Frontal cortex (tissue), 3 donors: ENCODE measurements at regions not wholly inside any gene's neighbourhood (a gene's known extent, or its start where the extent isn't known, plus 50 kb on each side); places are given as distances from the start of the nearest gene placed in this dataset.
"Not testable (repeated sequence)": the region's sequence is repeated elsewhere in the genome, so short reads cannot be mapped to it uniquely, and the experiment has no call there.

Experiments used
- DNase-seq, 2 donors: peaks; one replicate each; pipeline ENCODE4 v3.0.0; 2012; ENCODE audit warnings: low spot score in 2 of 2
- FAIRE-seq: peaks from 2 replicates; lab custom pipeline; 2012; peaks lifted over from hg19 to GRCh38; lab: Jason Lieb, UNC
- donor health status: control.
- donor health status: control.
- donor health status: control.

DNA sequence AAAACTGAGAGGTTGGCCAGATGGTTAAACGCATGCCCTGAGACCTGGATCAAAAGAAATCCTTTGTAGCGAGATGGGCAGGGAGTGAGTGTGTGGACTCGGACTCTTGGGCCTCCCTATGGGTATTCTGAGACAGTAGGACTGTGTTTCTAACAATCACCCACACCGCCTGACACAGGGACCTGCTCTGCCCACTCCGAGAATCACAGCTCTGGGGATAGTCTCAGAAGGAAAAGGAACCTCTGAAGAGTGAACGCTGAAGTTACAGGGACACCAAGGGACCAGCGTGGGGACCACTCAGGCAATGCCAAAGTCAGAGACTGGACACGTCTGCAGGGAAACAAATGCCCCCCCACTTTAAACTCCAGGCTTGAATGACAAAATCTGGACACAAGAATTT is 242.1 kb upstream of the TCERG1L start:
- no peak for DNase-seq
- FAIRE-seq: no peak

DNA sequence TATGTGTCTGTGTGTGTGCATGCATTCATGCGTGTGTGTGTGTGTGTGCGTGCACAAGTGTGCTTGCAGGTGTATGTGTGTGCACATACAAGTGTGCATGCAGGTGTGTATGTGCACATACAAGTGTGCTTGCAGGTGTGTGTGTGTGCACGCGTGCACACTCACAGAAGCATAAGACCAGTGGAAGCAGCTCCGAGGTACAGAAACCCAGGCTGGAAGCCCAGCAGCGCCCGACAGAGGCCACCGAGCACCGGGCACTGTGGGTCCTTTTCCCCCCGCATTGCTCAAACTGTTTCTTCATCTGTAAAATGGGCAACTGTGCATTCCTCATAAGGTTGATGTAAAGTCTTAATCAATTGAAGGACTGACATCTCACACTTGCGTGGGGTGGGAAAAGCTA is 243.3 kb upstream of the TCERG1L start:
- FAIRE-seq: no peak
- DNase-seq: no peak

DNA sequence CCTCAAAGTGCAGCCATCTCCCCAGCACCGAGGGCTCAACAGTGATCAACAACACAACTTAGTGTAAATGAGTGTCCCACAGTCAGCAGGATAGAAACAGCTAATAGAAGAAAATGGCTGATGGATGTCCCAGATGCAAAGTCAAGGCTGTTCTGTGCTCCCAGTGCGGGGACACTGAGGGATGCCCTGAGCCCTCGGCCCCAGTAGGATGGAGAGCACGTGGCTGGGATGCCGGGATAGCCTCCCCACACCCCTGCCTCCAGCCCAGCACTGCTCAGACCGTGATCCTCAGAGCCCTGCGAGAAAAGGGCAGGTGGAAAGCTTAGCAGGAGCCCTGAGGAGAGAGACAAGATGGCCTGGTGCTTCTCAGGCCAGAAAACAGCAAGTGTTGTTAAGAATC is 243.9 kb upstream of the TCERG1L start:
- no peak for FAIRE-seq

DNA sequence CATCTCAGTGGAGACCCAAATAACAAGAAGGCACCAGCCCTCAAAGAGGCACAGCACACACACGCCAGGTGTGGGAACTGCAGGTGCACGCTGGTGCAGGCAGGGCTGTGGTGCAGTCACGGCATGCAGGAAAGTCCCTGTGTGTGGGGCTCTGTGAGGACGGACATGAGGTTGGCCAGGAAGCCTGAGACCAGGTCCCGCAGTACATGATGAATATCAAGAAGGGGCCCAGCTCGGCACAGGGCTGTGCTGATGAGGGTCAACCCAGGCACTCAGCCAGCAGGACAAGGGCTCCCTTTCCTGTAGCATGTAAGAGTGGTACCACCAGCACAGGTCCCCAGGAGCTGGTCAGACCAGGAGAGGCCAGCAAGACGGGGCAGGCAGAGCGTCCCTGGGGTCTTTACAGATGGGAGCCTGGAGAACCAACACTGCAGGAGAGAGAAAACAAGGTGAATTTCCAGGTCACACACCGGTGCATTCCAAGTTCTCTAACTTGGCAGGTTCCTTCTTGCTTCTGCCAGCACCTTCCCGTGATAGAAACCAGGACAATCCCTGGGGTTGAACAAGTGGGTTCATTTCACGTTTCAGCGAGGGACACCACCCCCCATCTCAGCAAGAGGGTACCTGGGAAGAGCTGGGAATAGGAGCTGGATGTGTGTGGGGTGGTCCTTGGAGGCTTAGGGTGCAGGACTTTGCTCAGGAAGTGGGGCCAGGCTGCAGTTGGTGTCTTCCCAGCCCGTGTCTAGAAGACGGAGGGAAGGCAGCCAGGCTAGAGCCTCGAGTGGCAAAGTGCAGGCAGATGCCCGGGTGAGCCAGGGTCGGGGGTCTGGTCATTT is 244.8 kb upstream of the TCERG1L start:
- DNase-seq (no peak), FAIRE-seq (no peak)

More for the DNA sequence above, 243.9 kb upstream of the TCERG1L start:
- DNase-seq: no peak

DNA sequence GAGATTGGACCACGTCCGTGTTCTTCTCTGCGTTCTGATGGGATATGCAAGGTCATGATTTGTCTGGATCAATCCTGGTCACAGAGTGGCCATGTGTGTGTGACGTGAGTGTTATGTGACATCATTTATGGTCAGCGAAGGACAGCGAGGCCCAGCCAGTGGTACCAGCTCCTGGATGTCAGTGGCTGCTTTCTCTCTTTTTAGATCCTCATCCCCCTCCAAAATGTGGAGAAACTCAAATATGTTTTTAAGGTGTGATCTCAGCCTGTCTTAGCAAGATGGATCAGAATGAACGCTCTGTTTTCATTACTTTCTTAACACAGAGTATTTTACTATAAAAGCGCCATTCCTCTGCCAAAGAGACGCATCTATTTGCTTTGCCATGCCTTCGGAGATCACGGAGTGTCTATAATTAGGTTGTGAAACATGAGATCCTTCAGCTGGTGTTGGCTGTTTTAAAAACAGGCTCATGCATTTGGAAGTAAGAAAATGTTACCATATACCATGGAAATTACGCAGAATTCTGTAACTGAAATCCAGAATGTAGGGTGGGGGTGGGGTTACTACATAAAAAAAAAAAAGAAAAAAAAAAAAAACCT is 245.5 kb upstream of the TCERG1L start:
- FAIRE-seq (no peak), DNase-seq (no peak)

DNA sequence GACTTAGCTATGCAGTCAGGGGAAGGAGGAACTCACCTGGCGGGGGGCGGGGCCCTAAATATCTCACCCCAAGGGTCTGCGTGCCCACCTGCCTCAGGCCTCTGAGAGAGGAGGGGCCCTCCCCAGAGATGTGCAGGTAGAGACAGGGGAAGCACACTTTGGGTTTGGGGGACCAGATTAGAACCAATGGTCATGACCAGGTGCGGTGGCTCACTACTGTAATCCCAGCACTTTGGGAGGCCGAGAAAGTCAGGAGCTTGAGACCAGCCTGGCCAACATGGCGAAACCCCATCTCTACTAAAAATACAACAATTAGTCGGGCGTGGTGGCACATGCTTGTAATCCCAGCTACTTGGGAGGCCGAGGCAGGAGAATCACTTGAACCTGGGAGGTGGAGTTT is 246.4 kb upstream of the TCERG1L start:
- not testable (repeated sequence) for FAIRE-seq

DNA sequence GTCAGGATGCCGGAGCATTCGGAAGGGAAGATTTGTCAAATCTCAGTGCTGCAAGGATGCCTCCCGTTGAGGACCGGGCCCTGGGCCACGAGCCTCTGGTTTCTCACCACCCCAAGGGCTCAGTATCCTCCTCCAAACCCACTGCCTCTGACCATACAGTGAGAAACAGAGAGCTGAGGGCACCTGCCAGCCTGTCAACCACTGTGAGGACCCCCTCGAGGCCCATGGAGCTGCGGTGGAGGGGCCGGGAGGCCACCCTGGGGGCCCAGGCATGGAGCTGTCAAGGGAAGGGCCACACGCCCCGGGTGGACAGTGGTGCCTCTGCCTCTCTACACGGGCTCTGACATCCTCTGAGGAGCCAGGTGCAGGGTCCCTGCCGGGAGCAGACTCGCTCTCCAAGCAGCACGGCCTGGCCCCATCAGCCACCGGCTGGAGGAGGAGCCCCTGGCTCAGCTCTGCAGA is 248.0 kb upstream of the TCERG1L start:
- DNase-seq (no peak), FAIRE-seq (no peak)

More for the DNA sequence above, 246.4 kb upstream of the TCERG1L start:
- not testable (repeated sequence) for DNase-seq

DNA sequence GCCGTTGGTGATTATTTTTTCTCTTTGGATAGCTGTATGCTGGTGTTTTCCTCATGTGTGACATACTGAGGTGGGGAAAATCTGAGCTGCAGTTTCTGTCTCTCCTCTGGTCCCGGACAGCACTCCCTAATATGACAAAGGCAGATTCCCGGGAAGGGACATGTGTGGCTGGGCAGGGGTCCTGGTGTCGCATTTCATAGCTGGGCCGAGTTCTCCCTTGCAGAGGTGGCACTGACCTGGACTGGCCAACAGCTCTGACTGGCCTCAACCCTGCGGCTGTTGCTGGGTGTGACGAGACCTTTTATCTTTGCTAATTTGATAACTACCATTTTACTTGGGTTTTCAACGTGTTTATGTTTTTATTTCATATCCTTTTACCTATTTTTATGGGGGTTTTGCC is 248.6 kb upstream of the TCERG1L start:
- FAIRE-seq (no peak), DNase-seq (no peak)

DNA sequence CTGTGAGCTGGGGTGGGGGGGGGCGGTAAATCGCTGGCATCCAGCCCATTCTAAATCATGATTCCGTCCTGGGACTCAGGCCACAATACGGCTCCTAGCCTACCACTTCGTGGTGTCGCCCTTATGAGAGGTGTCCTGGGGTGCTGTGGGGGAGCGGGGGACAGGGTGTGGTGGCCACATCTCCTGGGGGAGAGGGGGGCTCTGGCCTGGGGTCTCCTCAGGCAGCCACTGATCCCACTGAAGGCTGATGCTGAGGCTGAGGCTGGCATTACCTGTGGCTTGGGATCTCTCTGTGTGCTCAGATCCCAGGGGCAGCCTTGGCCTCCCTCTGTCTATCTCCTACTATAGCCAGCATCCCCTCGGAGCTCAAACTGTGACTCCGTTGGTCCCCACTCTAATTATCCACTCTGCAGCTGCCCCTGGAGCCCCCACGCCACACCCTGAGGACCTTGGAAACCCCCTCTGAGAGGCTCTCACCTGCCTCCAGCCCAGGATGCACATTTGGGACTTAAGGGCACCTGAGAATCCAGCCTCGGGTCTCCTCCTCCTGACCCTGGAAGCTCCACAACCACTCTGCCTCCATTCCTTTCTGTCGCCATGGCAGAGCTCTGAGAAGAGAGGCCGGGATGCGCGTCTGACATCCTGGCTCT is 249.3 kb upstream of the TCERG1L start:
- DNase-seq: no peak
- FAIRE-seq: no peak

DNA sequence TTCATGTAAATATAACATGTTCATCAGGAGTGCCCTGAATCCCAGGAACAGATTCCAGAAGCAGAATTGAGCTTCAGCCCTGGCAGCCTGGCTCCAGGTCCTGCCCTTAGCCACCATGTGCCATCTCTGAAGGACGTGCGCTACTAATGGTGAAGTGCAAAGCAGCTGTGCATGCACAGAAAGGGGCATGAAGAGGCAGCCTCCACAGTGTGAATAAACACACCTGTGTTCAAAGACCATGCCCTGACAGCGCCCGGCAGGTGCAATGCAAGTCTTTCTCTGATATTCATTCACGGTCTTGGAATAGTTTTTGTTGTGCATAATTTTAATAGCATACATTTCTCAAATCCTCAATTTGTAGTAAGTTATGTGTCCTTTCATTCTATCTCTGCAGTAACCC is 250.4 kb upstream of the TCERG1L start:
- DNase-seq (no peak), FAIRE-seq (no peak)

DNA sequence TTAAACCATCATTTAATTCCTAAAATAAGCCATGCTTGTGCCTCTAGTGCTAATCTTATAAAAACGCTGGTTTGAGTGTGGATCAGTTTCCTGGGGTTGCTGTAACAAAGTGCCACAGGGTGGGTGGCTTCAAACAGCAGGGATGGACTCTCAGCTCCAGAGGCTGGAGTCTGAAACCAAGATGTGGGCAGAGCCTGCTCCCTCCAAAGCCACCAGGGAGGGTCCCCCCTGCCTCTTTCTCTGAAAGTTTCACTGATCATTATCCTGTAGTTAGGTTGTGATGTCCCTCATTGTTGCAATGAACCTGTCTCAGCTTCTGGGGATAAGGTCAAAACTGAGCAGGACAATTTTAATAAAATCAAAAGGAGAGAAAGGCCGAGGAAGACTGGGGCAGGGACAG is 251.9 kb upstream of the TCERG1L start:
- no peak for FAIRE-seq
- no peak for DNase-seq

DNA sequence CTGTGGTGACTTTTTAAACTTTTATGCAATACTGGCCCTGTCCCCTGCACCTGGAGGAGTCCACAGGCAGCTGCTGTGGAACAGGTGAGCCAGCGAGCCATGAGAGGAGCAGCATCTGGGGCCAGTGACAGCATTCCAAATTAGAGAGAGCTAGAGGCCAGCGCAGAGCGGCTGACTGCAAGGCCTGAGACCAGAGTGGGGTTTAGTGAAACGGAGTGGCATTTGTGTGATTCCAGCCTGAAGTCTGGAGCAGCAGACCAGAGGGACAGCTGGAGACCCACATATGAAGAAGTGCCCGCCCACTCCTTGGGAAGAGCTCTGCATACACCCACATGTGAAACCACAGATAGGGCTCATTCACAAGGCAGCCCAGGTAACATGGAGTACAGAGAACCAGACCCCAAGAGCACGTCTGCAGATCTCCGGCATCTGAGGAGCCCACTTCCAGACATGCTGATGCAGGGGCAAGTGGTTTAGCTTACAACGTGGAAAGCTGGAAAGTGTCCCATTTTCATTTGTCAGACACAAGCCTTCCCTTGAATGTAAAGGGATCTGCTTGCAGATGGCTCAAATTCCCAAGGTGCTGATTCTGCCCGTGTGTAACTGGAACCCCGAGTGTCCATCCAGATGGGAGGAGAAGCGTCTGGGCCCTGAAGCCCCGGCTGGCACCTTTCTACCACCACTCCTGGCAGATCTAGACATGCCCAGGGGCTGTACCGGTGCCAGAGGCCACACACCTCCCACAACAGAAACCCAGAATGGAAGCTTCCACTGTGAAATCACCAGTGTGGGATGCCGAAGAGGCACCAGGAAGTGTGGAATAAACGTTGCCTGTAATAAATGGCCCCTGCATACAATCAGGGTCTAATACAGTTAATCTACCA is 256.0 kb upstream of the TCERG1L start:
- no peak for DNase-seq
- FAIRE-seq: no peak

DNA sequence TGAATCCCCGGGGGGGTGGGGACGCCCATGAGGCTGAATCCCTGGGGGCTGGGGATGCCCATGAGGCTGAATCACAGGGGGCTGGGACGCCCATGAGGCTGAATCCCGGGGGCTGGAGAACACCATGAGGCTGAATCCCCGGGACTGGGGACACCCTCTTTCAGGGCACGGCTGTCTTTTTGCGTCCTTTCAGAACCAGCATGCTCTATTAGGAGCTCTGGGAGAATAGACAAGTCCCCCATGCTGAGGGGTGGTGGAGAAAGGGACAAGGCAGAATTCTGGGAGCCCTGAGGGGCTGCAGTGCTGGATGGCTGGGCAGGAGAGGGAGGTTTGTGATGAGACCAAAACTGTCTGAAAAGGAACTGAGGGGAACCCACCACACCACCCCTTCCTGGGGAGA is 257.3 kb upstream of the TCERG1L start:
- no peak for FAIRE-seq
- DNase-seq: no peak

DNA sequence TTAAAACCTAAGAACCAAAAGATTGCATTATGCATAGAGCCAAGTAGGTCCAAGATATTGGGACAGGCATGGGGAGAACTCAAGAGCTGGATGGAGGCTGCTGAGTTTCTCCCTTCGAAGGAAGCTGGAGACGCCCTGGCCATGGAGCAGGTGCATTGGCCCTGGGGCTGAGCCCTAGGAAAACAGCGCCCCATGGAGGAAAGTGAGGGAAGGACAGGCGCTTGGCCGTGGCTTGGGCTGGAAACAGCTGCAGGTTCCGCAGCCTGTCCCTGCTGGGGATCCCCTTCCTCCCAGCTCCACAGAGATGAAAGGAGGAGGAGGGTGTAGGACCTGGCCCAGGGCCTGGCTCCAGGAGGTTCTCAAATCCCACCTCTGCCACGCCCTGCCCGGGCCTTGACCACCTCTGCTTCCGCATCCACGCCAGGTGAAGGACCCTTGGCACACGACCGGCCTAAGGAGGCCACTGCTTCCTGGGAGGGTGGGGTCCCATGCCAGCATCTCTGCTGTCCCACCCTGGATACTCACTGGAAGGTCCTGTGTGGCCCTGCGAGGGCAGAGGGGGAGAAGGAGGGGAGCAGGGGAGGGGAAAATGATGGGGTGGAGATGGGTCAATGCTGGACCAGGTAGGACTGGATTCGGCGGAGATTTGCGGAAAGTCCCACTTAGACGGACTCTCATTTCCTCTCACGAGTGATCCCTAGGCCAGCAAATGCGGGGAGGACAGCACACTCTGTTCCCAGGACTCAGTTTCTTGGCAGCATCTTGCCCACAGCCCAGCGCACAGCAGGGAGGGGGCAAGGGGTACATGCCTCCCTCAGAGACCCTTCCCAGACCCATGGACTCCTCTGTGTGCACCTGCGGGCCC is 258.6 kb upstream of the TCERG1L start:
- DNase-seq: no peak
- FAIRE-seq: no peak

DNA sequence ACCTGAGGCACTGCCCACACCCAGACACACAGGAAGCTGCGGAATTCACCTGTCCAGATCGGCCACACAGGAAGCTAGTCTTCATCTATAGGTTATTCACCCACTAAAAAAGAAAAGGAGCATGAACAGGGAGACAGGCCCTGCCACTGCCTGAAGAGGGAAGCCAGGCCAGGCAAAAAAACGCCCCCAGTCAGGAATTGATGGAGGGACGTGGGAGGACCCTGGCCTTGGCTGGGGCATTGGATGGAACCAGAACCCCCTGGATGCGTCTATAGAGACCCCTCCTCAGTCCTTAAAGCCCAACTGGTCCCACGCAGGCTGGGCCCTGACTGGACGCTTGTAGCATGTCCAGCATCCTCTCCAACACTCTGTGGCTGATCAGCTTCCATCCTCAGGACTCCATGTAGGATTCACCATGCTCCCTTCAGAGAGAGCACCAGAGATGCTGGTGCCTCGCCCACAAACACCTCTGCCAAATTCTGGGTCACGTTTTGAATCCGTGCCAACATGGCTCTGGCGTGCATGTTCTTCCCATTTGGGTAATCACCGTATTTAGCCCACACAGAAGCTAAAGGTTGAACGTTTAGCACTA is 259.3 kb upstream of the TCERG1L start:
- FAIRE-seq: no peak
- DNase-seq: no peak

DNA sequence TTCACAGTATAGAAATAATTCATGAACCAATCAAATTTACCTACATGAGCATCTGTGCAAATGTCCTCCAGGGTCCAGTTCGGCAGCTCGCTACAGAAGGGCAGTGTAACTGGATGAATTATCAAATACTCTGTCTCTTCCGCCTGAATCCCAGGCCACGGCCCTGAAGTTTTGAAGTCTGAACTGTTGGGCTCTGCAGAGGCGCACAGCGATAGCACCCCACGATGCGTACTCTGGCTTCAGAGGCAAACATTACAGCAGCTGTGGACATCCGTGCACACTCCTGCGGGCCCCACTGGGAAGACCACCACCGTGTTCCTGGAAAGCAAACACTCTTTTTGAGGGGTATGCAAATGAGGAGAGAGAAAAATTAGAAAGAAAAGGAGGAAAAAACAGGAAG is 259.8 kb upstream of the TCERG1L start:
- no peak for FAIRE-seq

DNA sequence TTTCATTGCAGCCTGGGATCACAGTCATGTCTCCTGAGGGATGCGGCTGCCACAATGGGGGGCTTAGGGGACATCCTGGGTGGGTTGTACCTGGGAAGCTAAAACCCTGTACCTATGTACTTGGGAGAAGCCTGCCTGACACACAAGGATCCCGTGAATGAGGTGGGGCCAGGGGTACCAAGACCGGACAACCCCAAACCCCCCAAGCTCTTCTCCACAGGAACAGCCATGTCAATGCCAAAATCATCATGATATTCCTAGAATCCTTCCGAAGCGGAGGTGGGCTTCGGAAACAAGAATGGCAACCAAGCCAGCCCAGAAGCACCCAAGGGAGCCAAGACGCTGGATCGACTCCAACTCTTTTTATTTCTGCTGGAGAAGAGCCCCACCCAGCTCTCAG is 260.3 kb upstream of the TCERG1L start:
- no peak for DNase-seq
- no peak for FAIRE-seq

More for the DNA sequence above, 259.8 kb upstream of the TCERG1L start:
- no peak for DNase-seq

DNA sequence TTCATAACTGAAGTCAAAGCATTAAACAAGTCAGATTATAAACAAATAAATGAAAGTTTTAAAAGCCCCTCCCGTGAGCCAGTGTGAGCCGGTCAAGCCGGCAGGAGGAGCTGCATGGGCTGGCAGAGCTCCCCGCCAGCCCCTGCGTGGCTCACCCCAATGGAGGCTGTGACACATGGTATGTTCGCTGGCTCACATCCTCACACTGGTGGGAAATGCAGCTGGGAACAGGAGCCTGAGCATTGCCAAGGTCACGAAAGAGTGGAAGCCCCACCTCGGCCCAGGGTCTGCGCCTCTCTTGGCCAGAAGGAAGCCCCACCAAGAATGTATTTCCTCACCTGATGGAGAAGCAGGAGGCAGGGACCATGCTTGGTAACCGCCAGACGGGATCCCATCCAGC is 261.7 kb upstream of the TCERG1L start:
- FAIRE-seq: no peak
- no peak for DNase-seq

DNA sequence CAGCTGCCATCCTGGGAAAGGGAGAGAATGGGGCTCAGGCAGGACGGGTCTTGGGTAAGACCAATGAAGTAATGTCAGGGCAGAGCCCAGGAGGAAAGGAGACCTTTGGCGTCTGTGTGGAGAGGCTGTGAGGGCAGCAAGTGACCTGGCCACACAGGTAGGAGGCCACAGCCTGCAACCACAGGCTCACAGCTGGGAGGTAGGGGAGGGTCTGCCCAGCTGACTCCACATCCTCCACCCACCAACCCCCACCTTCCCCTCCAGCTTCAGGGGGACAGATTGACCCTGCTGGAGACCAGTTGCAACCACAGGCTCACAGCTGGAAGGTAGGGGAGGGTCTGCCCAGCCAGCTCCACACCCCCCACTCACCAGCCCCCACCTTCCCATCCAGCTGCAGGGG is 262.2 kb upstream of the TCERG1L start:
- no peak for FAIRE-seq

More for the DNA sequence above, 262.2 kb upstream of the TCERG1L start:
- DNase-seq: no peak
